MM.1S (cell line): ENCODE measurements at regions not wholly inside any gene's neighbourhood (a gene's known extent, or its start where the extent isn't known, plus 50 kb on each side); places are given as distances from the start of the nearest gene placed in this dataset.

Experiments
- DNase-seq: peaks from one replicate; pipeline ENCODE4 v3.0.0-alpha.2; 2015
- H2AFZ ChIP-seq: fragments of 300-600 bp; sonication (generic); 2 replicates; pipeline ENCODE4 v1.6.0; 2016; ENCODE audit warnings: antibody characterized with exemption, low read length
- H3F3A ChIP-seq: fragments of 300-600 bp; sonication (generic); 2 replicates; pipeline ENCODE4 v1.6.1; 2016; ENCODE audit warnings: mild to moderate bottlenecking, antibody characterized with exemption, low read length, moderate library complexity, mixed read lengths; ENCODE audit not compliant: insufficient read depth
- H3K27ac ChIP-seq: fragments of 300-600 bp; sonication (generic); 2 replicates; pipeline ENCODE4 v1.5.1; 2016; ENCODE audit warnings: mild to moderate bottlenecking, low read length
- H3K27me3 ChIP-seq: fragments of 300-600 bp; sonication (generic); replicated peaks from 2 replicates; pipeline ENCODE4 v1.6.0; 2016; ENCODE audit warnings: low read length; ENCODE audit not compliant: insufficient read depth
- H3K36me3 ChIP-seq: fragments of 300-600 bp; sonication (generic); replicated peaks from 2 replicates; pipeline ENCODE4 v1.6.1; 2016; ENCODE audit warnings: mild to moderate bottlenecking, low read length, mixed read lengths; ENCODE audit not compliant: insufficient read depth
- H3K4me1 ChIP-seq: fragments of 300-600 bp; sonication (generic); 2 replicates; pipeline ENCODE4 v1.6.1; 2016; ENCODE audit warnings: low read length, mixed read lengths
- H3K4me2 ChIP-seq: fragments of 300-600 bp; sonication (generic); 2 replicates; pipeline ENCODE4 v1.6.0; 2016; ENCODE audit warnings: low read depth, low read length
- H3K4me3 ChIP-seq: fragments of 300-600 bp; sonication (generic); 2 replicates; pipeline ENCODE4 v1.5.1; 2016; ENCODE audit warnings: low read length, mixed read lengths
- H3K79me2 ChIP-seq: fragments of 300-600 bp; sonication (generic); 2 replicates; pipeline ENCODE4 v1.6.1; 2016; ENCODE audit warnings: mixed run types, low read length, mixed read lengths
- H3K9ac ChIP-seq: fragments of 300-600 bp; sonication (generic); 2 replicates; pipeline ENCODE4 v1.6.1; 2016; ENCODE audit warnings: low read length, mixed read lengths
- H3K9me2 ChIP-seq: fragments of 300-600 bp; sonication (generic); replicated peaks from 2 replicates; pipeline ENCODE4 v1.6.1; 2016; ENCODE audit warnings: mild to moderate bottlenecking, low read length, mixed read lengths; ENCODE audit not compliant: insufficient read depth
- H3K9me3 ChIP-seq: fragments of 300-600 bp; sonication (generic); replicated peaks from 2 replicates; pipeline ENCODE4 v1.6.1; 2016; ENCODE audit warnings: mild to moderate bottlenecking, low read length, mixed read lengths; ENCODE audit not compliant: insufficient read depth
- H4K20me1 ChIP-seq: fragments of 300-600 bp; sonication (generic); 2 replicates; pipeline ENCODE4 v1.6.1; 2016; ENCODE audit warnings: mild to moderate bottlenecking, low read length, moderate library complexity, mixed read lengths; ENCODE audit not compliant: insufficient read depth
- CTCF ChIP-seq: fragments of 300-600 bp; sonication (generic); IDR thresholded peaks from 2 replicates; pipeline ENCODE4 v1.5.1; 2016; ENCODE audit warnings: antibody characterized with exemption, low read length, mixed read lengths
- EZH2 ChIP-seq: fragments of 300-600 bp; sonication (generic); optimal IDR thresholded peaks from 2 replicates; pipeline ENCODE3; 2017; ENCODE audit warnings: low read depth, mild to moderate bottlenecking, antibody characterized with exemption, low read length, mixed read lengths
- EZH2phosphoT487 ChIP-seq: fragments of 300-600 bp; sonication (generic); IDR thresholded peaks from 2 replicates; pipeline ENCODE4 v1.6.1; 2018; ENCODE audit warnings: antibody characterized with exemption, low read length

GRCh38 chr5:133696782-133697507 is 84.6 kb upstream of the FSTL4 start:
- H4K20me1 ChIP-seq: no peaks in the 10 kb centered on the region
- H3K9ac ChIP-seq: no peak overlapping the region
- no peaks in the 10 kb centered on the region for H3K36me3 ChIP-seq
- DNase-seq: no peak
- H3K27me3 ChIP-seq: no peaks in the 10 kb centered on the region
- H3K27ac ChIP-seq: no peak overlapping the region
- H3K4me3 ChIP-seq: no peak overlapping the region
- H3K9me2 ChIP-seq: no peaks in the 10 kb centered on the region
- H3K4me2 ChIP-seq: no peak overlapping the region
- peaks cover 4% of the 10 kb centered on the region; the same call in 1 of the 2 replicates for H3K4me1 ChIP-seq
- no peaks in the 10 kb centered on the region for H3K79me2 ChIP-seq
- H2AFZ ChIP-seq: no peak overlapping the region
- no peaks in the 10 kb centered on the region for H3F3A ChIP-seq
- no peaks in the 10 kb centered on the region for H3K9me3 ChIP-seq
- TF ChIP-seq CTCF (no peak), EZH2 (no peak), EZH2phosphoT487 (no peak)

- H3K4me2 ChIP-seq: no peak overlapping the region
- no peak for DNase-seq
Measured at GRCh38 chr5:133696006-133696584, 83.8 kb upstream of the FSTL4 start.

GRCh38 chr5:133694181-133694831 is 82.0 kb upstream of the FSTL4 start:
- Histone ChIP-seq H3K9me2 (no peaks in the 10 kb centered on the region), H3K79me2 (no peaks in the 10 kb centered on the region), H3K9ac (no peak overlapping the region), H2AFZ (no peak overlapping the region), H3K4me3 (no peak overlapping the region), H4K20me1 (no peaks in the 10 kb centered on the region), H3K27ac (no peak overlapping the region), H3K9me3 (no peaks in the 10 kb centered on the region), H3K4me1 (peaks cover 4% of the 10 kb centered on the region; the same call in 1 of the 2 replicates), H3K36me3 (no peaks in the 10 kb centered on the region), H3K27me3 (no peaks in the 10 kb centered on the region), H3F3A (no peaks in the 10 kb centered on the region), H3K4me2 (no peak overlapping the region)
- TF ChIP-seq CTCF: no peak
- TF ChIP-seq EZH2phosphoT487: no peak
- no peak for TF ChIP-seq EZH2
- peak; percentile 44 for DNase-seq

More at GRCh38 chr5:133696006-133696584, 83.8 kb upstream of the FSTL4 start:
- no peaks in the 10 kb centered on the region for H3F3A ChIP-seq
- H3K9me2 ChIP-seq: no peaks in the 10 kb centered on the region
- TF ChIP-seq EZH2phosphoT487 (no peak), CTCF (no peak), EZH2 (no peak)
- no peaks in the 10 kb centered on the region for H3K79me2 ChIP-seq
- no peak overlapping the region for H3K4me3 ChIP-seq
- H3K27me3 ChIP-seq: no peaks in the 10 kb centered on the region
- H3K27ac ChIP-seq: no peak overlapping the region
- no peaks in the 10 kb centered on the region for H3K36me3 ChIP-seq
- no peaks in the 10 kb centered on the region for H4K20me1 ChIP-seq
- H2AFZ ChIP-seq: no peak overlapping the region
- H3K9ac ChIP-seq: no peak overlapping the region
- peaks cover 4% of the 10 kb centered on the region; the same call in 1 of the 2 replicates for H3K4me1 ChIP-seq
- H3K9me3 ChIP-seq: no peaks in the 10 kb centered on the region
